GM12891 (cell line): ENCODE measurements at regions not wholly inside any gene's neighbourhood (a gene's known extent, or its start where the extent isn't known, plus 50 kb on each side); places are given as distances from the start of the nearest gene placed in this dataset.

ENCODE experiments used
- POLR2A ChIP-seq: IDR thresholded peaks from 2 replicates; pipeline ENCODE4 v1.6.1; 2011; ENCODE audit warnings: low read depth, low read length, control low read depth
- POLR2AphosphoS5 ChIP-seq: IDR thresholded peaks from 2 replicates; pipeline ENCODE4 v1.6.1; 2011; ENCODE audit warnings: low read depth, low read length, control low read depth
- TAF1 ChIP-seq: IDR thresholded peaks from 2 replicates; pipeline ENCODE4 v1.6.1; 2011; ENCODE audit warnings: low read depth, low read length, control low read depth

DNA sequence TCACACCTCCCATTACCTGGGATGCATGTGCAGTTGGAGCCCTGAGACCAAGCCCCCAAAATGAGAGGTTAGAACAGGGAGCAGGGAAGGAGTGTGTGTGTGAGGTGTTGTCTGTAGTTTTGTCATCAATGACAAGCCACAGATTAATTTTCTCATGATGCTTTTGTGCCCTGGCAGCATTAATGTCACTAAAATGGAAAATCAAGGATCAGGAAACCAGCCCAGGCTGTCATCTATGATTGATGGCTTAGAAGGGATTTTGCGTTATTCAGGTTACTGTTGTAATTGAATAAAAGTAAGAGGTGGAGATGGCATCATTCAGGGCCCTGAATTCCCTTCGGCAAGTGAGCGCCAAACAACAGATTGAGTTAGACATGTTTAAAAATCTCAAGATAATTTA lies 130.5 kb upstream of the C1QTNF7 start:
- TF ChIP-seq POLR2AphosphoS5 (no peak), POLR2A (no peak), TAF1 (no peak)
